GM13977 (cell line): ENCODE measurements at regions not wholly inside any gene's neighbourhood (a gene's known extent, or its start where the extent isn't known, plus 50 kb on each side); places are given as distances from the start of the nearest gene placed in this dataset.

Experiments
- DNase-seq: peaks from one replicate; pipeline ENCODE4 v3.0.0; 2012; ENCODE audit warnings: low spot score
- in situ Hi-C: fragments of 300-500 bp; cut with MboI; formaldehyde crosslinking; loops from one replicate; pipeline ENCODE4 v1.12.0; 2022; ENCODE audit warnings: low sequenced_read_pairs, low pct_unique_long_range_greater_than_20kb, mixed read lengths, inconsistent platforms; ENCODE audit not compliant: unreplicated experiment
- TF ChIP-seq, protein P1 (sequence below): IDR thresholded peaks from 2 replicates; pipeline ENCODE4 v1.5.1; 2012; ENCODE audit warnings: mild to moderate bottlenecking, control low read depth; ENCODE audit not compliant: insufficient read depth; ENCODE audit errors: extremely low read depth, missing control alignments

GRCh38 chr10:84820596-84820995, 492.2 kb downstream of the CCSER2 start:
- no peak for DNase-seq
- TF ChIP-seq, protein P1, sequence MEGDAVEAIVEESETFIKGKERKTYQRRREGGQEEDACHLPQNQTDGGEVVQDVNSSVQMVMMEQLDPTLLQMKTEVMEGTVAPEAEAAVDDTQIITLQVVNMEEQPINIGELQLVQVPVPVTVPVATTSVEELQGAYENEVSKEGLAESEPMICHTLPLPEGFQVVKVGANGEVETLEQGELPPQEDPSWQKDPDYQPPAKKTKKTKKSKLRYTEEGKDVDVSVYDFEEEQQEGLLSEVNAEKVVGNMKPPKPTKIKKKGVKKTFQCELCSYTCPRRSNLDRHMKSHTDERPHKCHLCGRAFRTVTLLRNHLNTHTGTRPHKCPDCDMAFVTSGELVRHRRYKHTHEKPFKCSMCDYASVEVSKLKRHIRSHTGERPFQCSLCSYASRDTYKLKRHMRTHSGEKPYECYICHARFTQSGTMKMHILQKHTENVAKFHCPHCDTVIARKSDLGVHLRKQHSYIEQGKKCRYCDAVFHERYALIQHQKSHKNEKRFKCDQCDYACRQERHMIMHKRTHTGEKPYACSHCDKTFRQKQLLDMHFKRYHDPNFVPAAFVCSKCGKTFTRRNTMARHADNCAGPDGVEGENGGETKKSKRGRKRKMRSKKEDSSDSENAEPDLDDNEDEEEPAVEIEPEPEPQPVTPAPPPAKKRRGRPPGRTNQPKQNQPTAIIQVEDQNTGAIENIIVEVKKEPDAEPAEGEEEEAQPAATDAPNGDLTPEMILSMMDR: no peak
- in situ Hi-C loops: no loop called here

- in situ Hi-C loops: no loop called here
- no peak for DNase-seq
- TF ChIP-seq, protein P1: no peak
Measured at GRCh38 chr10:84822931-84823630, 494.7 kb downstream of the CCSER2 start.

- TF ChIP-seq, protein P1: no peak
- in situ Hi-C loops: no loop called here
- no peak for DNase-seq
Measured at GRCh38 chr10:84824525-84824924, 496.1 kb downstream of the CCSER2 start.

DNA sequence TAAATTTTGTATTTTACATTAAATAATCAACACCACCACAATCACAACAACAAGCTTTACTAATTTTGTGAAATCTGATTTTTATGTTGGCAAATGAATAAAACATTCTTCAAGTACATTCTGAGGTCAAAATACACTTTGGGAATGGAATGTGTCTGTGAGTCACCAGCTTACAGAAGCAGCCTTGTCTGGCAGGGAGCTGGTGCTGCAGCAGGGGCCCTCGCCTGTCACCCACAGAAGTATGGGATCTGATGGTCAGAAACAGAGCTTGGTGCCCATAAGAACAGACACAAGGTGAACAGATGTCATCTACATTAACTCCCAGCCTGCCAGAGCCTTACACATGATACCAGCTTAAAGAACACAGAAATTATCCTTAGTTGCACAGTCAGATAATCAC, 496.9 kb downstream of the CCSER2 start:
- no peak for DNase-seq
- TF ChIP-seq, protein P1: no peak
- in situ Hi-C loops: no loop called here

GRCh38 chr10:84826704-84827103, 498.3 kb downstream of the CCSER2 start:
- DNase-seq: no peak
- in situ Hi-C loops: no loop called here

DNA sequence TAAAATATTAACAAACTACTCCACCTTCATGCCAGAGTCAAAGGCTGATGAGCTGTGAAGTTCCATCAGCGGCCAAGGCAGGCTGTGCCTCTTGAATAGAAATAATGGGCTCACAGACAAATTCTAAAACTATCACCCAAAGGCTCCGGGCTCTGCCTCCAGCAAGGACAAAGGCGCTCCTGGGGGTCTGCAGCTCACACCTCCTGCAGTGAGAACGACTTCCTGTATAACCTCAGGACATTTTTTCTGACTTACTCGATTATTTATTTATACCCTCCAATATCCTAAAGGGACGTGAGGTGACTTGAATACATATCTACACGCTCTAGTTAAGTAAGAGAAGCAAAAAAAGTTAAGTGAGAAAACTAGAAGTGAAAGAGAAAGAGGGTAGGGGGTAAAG, 500.7 kb downstream of the CCSER2 start:
- DNase-seq: no peak
- in situ Hi-C loops: no loop called here
- TF ChIP-seq, protein P1: no peak

More at GRCh38 chr10:84826704-84827103, 498.3 kb downstream of the CCSER2 start:
- TF ChIP-seq, protein P1: no peak
